ENCODE measurements at regions not wholly inside any gene's neighbourhood (a gene's known extent, or its start where the extent isn't known, plus 50 kb on each side); places are given as distances from the start of the nearest gene placed in this dataset.
"Not testable (repeated sequence)": the region's sequence is repeated elsewhere in the genome, so short reads cannot be mapped to it uniquely, and the experiment has no call there.

- H3K27me3 ChIP-seq (ENCODE audit: control insufficient read depth, insufficient read depth, low read length) = no peaks in the 10 kb centered on the region
- CTCF ChIA-PET = no interaction called here
- no peak overlapping the region for H3K27ac ChIP-seq (ENCODE audit: low read depth, low read length)
- H3K9me3 ChIP-seq (ENCODE audit: control insufficient read depth, insufficient read depth, low read length) = no peaks in the 10 kb centered on the region
- POLR2A ChIA-PET = no interaction called here
- no peak for DNase-seq (ENCODE audit: low read depth, low spot score)
- TF ChIP-seq CTCF (IDR thresholded peaks at IDR 0.05; ENCODE audit: low read depth, low read length) = no peak
- H3K4me3 ChIP-seq (ENCODE audit: low read depth, low read length) = no peak overlapping the region
Measured at GRCh38 chr10:9560976-9561375, 1456.7 kb upstream of the CELF2 start.

- CTCF ChIA-PET = no interaction called here
- Histone ChIP-seq H3K4me3 (ENCODE audit: low read depth, low read length) (no peak overlapping the region), H3K9me3 (ENCODE audit: control insufficient read depth, insufficient read depth, low read length) (no peaks in the 10 kb centered on the region), H3K27ac (ENCODE audit: low read depth, low read length) (no peak overlapping the region), H3K27me3 (ENCODE audit: control insufficient read depth, insufficient read depth, low read length) (no peaks in the 10 kb centered on the region)
- DNase-seq (ENCODE audit: low read depth, low spot score) = no peak
- no peak for TF ChIP-seq CTCF (IDR thresholded peaks at IDR 0.05; ENCODE audit: low read depth, low read length)
- POLR2A ChIA-PET = no interaction called here
Measured at GRCh38 chr10:9561821-9562505, 1455.7 kb upstream of the CELF2 start.

GRCh38 chr10:9577746-9578145 is 1439.9 kb upstream of the CELF2 start:
- no peak overlapping the region for H3K4me3 ChIP-seq (ENCODE audit: low read depth, low read length)
- no peak for DNase-seq (ENCODE audit: low read depth, low spot score)
- H3K27ac ChIP-seq (ENCODE audit: low read depth, low read length) = no peak overlapping the region
- no peak for TF ChIP-seq CTCF (IDR thresholded peaks at IDR 0.05; ENCODE audit: low read depth, low read length)
- H3K27me3 ChIP-seq (ENCODE audit: control insufficient read depth, insufficient read depth, low read length) = no peaks in the 10 kb centered on the region
- H3K9me3 ChIP-seq (ENCODE audit: control insufficient read depth, insufficient read depth, low read length) = no peaks in the 10 kb centered on the region
- ChIA-PET POLR2A (no interaction called here), CTCF (interaction anchor here (0.9 to 1.6 kb wide), 2 partner anchors 235 kb away, joined by 3 to 4 read pairs; no protein-coding TSS in a partner anchor)

- CTCF ChIA-PET = no interaction called here
- POLR2A ChIA-PET = interaction anchor here (1.6 kb wide), 1 partner anchor 185 kb away, joined by 5 read pairs; no protein-coding TSS in a partner anchor
Measured at GRCh38 chr10:9579110-9579705, 1438.5 kb upstream of the CELF2 start.

GRCh38 chr10:9582803-9583202 is 1434.9 kb upstream of the CELF2 start:
- H3K27ac ChIP-seq (ENCODE audit: low read depth, low read length); DNase-seq (ENCODE audit: low read depth, low spot score); POLR2A ChIA-PET; CTCF ChIA-PET; H3K4me3 ChIP-seq (ENCODE audit: low read depth, low read length); H3K27me3 ChIP-seq (ENCODE audit: control insufficient read depth, insufficient read depth, low read length); H3K9me3 ChIP-seq (ENCODE audit: control insufficient read depth, insufficient read depth, low read length): not testable (repeated sequence)

More at GRCh38 chr10:9579110-9579705, 1438.5 kb upstream of the CELF2 start:
- Histone ChIP-seq H3K27me3 (ENCODE audit: control insufficient read depth, insufficient read depth, low read length) (no peaks in the 10 kb centered on the region), H3K4me3 (ENCODE audit: low read depth, low read length) (no peak overlapping the region), H3K27ac (ENCODE audit: low read depth, low read length) (no peak overlapping the region), H3K9me3 (ENCODE audit: control insufficient read depth, insufficient read depth, low read length) (no peaks in the 10 kb centered on the region)
- DNase-seq (ENCODE audit: low read depth, low spot score) = peak; percentile 77
- no peak for TF ChIP-seq CTCF (IDR thresholded peaks at IDR 0.05; ENCODE audit: low read depth, low read length)

Data from AG04450 (cell line).